Gastrocnemius medialis (tissue), 4 donors: ENCODE measurements at regions not wholly inside any gene's neighbourhood (a gene's known extent, or its start where the extent isn't known, plus 50 kb on each side); places are given as distances from the start of the nearest gene placed in this dataset.

Experiments
- POLR2A ChIP-seq, 2 donors: fragments of 450-650 bp; IDR thresholded peaks; one replicate each; pipeline ENCODE4 v1.6.1; 2017; ENCODE audit warnings: antibody characterized with exemption in 2 of 2, mild to moderate bottlenecking in 2 of 2, moderate library complexity in 2 of 2
- TF ChIP-seq, protein P1 (sequence below), 5 experiments: fragments of 450-650 bp in 3 of 5; fragments of 200-600 bp in 2 of 5; sonication (generic) in 2 of 5; IDR thresholded peaks in 4 of 5; conservative IDR thresholded peaks in 1 of 5; 1 replicate in 4 of 5; 2 replicates in 1 of 5; pipeline ENCODE4 v1.5.1; 2016 to 2019; ENCODE audit warnings: antibody characterized with exemption in 5 of 5, mild to moderate bottlenecking in 3 of 5, moderate library complexity in 3 of 5

DNA sequence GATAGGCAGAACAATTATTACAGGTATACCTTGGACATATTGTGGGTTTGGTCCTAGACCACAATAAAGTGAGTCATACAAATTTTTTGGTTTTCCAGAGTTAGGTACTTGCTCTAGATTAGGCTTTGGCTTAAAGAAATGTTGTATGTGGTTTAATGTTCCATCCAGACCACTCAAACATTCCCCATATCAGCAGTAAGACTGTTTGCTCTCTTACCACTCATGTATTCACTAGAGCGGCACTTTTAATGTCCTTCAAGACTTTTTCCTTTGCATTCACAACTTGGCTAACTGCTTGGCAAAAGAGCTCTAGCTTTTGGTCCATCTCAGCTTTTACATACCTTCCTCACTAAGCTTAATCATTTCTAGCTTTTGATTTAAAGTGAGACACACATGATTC lies 250.5 kb upstream of the SETMAR start:
- TF ChIP-seq, protein P1, sequence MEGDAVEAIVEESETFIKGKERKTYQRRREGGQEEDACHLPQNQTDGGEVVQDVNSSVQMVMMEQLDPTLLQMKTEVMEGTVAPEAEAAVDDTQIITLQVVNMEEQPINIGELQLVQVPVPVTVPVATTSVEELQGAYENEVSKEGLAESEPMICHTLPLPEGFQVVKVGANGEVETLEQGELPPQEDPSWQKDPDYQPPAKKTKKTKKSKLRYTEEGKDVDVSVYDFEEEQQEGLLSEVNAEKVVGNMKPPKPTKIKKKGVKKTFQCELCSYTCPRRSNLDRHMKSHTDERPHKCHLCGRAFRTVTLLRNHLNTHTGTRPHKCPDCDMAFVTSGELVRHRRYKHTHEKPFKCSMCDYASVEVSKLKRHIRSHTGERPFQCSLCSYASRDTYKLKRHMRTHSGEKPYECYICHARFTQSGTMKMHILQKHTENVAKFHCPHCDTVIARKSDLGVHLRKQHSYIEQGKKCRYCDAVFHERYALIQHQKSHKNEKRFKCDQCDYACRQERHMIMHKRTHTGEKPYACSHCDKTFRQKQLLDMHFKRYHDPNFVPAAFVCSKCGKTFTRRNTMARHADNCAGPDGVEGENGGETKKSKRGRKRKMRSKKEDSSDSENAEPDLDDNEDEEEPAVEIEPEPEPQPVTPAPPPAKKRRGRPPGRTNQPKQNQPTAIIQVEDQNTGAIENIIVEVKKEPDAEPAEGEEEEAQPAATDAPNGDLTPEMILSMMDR (IDR thresholded peaks at IDR 0.05 in 4 of 5, conservative IDR thresholded peaks at IDR 0.05 in 1 of 5): no peak
- TF ChIP-seq POLR2A (IDR thresholded peaks at IDR 0.05): no peak
